Ishikawa (cell line): ENCODE measurements at regions not wholly inside any gene's neighbourhood (a gene's known extent, or its start where the extent isn't known, plus 50 kb on each side); places are given as distances from the start of the nearest gene placed in this dataset.

Source experiments
- CEBPB ChIP-seq: IDR thresholded peaks from 2 replicates; pipeline ENCODE4 v1.6.1; 2012
- CREB1 ChIP-seq: IDR thresholded peaks from 2 replicates; pipeline ENCODE4 v1.6.1; 2012; ENCODE audit warnings: low read depth
- EGR1 ChIP-seq: IDR thresholded peaks from 2 replicates; pipeline ENCODE4 v1.6.1; 2012
- EP300 ChIP-seq: IDR thresholded peaks from 2 replicates; pipeline ENCODE4 v1.6.1; 2012; ENCODE audit warnings: borderline replicate concordance
- FOXM1 ChIP-seq: IDR thresholded peaks from 2 replicates; pipeline ENCODE4 v1.6.1; 2012; ENCODE audit warnings: low read depth, borderline replicate concordance
- MAX ChIP-seq: IDR thresholded peaks from 2 replicates; pipeline ENCODE4 v1.6.1; 2012
- NFIC ChIP-seq: IDR thresholded peaks from 2 replicates; pipeline ENCODE4 v1.6.1; 2012
- REST ChIP-seq: IDR thresholded peaks from 2 replicates; pipeline ENCODE4 v1.6.1; 2012; ENCODE audit warnings: low read depth, mild to moderate bottlenecking
- TAF1 ChIP-seq: IDR thresholded peaks from 2 replicates; pipeline ENCODE4 v1.6.1; 2012; ENCODE audit warnings: low read depth, mild to moderate bottlenecking
- TCF12 ChIP-seq: IDR thresholded peaks from 2 replicates; pipeline ENCODE4 v1.6.1; 2012; ENCODE audit warnings: low read depth
- TEAD4 ChIP-seq: IDR thresholded peaks from 2 replicates; pipeline ENCODE4 v1.6.1; 2012
- YY1 ChIP-seq: IDR thresholded peaks from 2 replicates; pipeline ENCODE4 v1.6.1; 2012; ENCODE audit warnings: low read depth
- ZBTB7A ChIP-seq: IDR thresholded peaks from 2 replicates; pipeline ENCODE4 v1.6.1; 2012; ENCODE audit warnings: low read depth

- TF ChIP-seq EP300: no peak
- no peak for TF ChIP-seq TEAD4
- no peak for TF ChIP-seq MAX
- no peak for TF ChIP-seq ZBTB7A
- no peak for TF ChIP-seq TCF12
- no peak for TF ChIP-seq CREB1
- no peak for TF ChIP-seq FOXM1
- TF ChIP-seq REST: no peak
- no peak for TF ChIP-seq CEBPB
- TF ChIP-seq EGR1: no peak
- TF ChIP-seq YY1: no peak
- TF ChIP-seq TAF1: no peak
- TF ChIP-seq NFIC: no peak
These were observed 141.3 kb downstream of the C9orf50 start for GRCh38 chr9:129479631-129480011.
